Neural cell (in vitro differentiated cells): ENCODE measurements at regions not wholly inside any gene's neighbourhood (a gene's known extent, or its start where the extent isn't known, plus 50 kb on each side); places are given as distances from the start of the nearest gene placed in this dataset.

Experiments used
- POLR2AphosphoS5 ChIP-seq: IDR thresholded peaks from 2 replicates; pipeline ENCODE4 v1.6.1; 2012
- TF ChIP-seq, protein P1 (sequence below): fragments of 450-650 bp; IDR thresholded peaks from 2 replicates; pipeline ENCODE4 v1.5.1; 2014; ENCODE audit warnings: antibody characterized with exemption, mild to moderate bottlenecking, moderate library complexity; ENCODE audit not compliant: poor library complexity, severe bottlenecking

DNA sequence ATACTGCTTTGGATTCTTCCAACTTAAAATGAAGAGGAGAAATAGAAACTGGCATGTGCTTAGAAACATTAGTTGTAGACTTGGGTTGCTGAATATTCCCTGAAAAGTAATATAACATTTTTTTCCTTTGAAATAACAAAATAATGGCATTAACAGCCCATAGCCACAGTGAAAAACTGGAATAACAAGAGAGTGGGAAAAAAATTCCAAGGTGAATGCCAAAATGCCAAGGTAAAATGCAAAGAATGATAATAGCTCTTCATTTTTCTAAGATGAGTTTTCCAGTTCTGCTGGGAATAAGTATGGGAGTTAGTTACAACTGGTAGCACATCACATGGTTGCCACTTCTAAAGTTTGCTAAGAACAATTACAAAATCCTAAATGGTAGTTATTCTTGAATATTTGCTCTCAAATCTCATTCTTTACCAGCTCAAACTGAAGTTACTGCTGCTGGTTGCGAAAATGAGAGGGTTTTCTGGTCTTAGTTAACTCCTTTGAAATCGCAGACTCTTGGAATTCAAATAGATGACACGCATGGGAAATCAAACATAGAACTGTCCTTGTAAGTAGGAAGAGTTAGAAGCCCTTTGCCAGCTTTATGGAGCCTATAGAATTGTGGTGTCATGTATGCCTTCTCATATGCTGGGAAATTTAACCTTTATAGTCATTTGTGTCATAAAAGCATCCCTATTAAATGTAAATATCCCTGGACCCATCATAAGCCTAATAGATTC, 165.0 kb upstream of the DCN start:
- no peak for TF ChIP-seq POLR2AphosphoS5
- TF ChIP-seq, protein P1, sequence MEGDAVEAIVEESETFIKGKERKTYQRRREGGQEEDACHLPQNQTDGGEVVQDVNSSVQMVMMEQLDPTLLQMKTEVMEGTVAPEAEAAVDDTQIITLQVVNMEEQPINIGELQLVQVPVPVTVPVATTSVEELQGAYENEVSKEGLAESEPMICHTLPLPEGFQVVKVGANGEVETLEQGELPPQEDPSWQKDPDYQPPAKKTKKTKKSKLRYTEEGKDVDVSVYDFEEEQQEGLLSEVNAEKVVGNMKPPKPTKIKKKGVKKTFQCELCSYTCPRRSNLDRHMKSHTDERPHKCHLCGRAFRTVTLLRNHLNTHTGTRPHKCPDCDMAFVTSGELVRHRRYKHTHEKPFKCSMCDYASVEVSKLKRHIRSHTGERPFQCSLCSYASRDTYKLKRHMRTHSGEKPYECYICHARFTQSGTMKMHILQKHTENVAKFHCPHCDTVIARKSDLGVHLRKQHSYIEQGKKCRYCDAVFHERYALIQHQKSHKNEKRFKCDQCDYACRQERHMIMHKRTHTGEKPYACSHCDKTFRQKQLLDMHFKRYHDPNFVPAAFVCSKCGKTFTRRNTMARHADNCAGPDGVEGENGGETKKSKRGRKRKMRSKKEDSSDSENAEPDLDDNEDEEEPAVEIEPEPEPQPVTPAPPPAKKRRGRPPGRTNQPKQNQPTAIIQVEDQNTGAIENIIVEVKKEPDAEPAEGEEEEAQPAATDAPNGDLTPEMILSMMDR: no peak
